HG03060 (cell line): ENCODE measurements at regions not wholly inside any gene's neighbourhood (a gene's known extent, or its start where the extent isn't known, plus 50 kb on each side); places are given as distances from the start of the nearest gene placed in this dataset.
"Not testable (repeated sequence)": the region's sequence is repeated elsewhere in the genome, so short reads cannot be mapped to it uniquely, and the experiment has no call there.

Experiments used
- ATAC-seq: cut with Tn5 transposase; IDR thresholded peaks from one replicate; pipeline ENCODE4 v1.9.1; 2021; ENCODE audit warnings: low read depth, moderate number of reproducible peaks; ENCODE audit not compliant: unreplicated experiment

GRCh38 chr6:153465050-153465449 is 334.0 kb upstream of the RGS17 start:
- ATAC-seq = no peak

- ATAC-seq = no peak
Measured at GRCh38 chr6:153449279-153449678, 318.2 kb upstream of the RGS17 start.

GRCh38 chr6:153442749-153443148 is 311.7 kb upstream of the RGS17 start:
- ATAC-seq = not testable (repeated sequence)

GRCh38 chr6:153442096-153442495 is 311.0 kb upstream of the RGS17 start:
- no peak for ATAC-seq

- ATAC-seq = no peak
Measured at GRCh38 chr6:153437193-153437592, 306.1 kb upstream of the RGS17 start.

- no peak for ATAC-seq
Measured at GRCh38 chr6:153436351-153436750, 305.3 kb upstream of the RGS17 start.

- no peak for ATAC-seq
Measured at GRCh38 chr6:153435787-153436186, 304.7 kb upstream of the RGS17 start.

- ATAC-seq = no peak
Measured at GRCh38 chr6:153425536-153425935, 294.5 kb upstream of the RGS17 start.

GRCh38 chr6:153424719-153425400 is 293.8 kb upstream of the RGS17 start:
- ATAC-seq = no peak

- no peak for ATAC-seq
Measured at GRCh38 chr6:153412519-153412918, 281.4 kb upstream of the RGS17 start.

GRCh38 chr6:153411070-153411648 is 280.1 kb upstream of the RGS17 start:
- no peak for ATAC-seq

- ATAC-seq = no peak
Measured at GRCh38 chr6:153405931-153406330, 274.8 kb upstream of the RGS17 start.

GRCh38 chr6:153401751-153402150 is 270.7 kb upstream of the RGS17 start:
- ATAC-seq = no peak

GRCh38 chr6:153392156-153392555 is 261.1 kb upstream of the RGS17 start:
- no peak for ATAC-seq

GRCh38 chr6:153373869-153374268 is 242.8 kb upstream of the RGS17 start:
- ATAC-seq = peak; percentile 45

- no peak for ATAC-seq
Measured at GRCh38 chr6:153368131-153368530, 237.0 kb upstream of the RGS17 start.

GRCh38 chr6:153367021-153367420 is 235.9 kb upstream of the RGS17 start:
- ATAC-seq = no peak

- ATAC-seq = no peak
Measured at GRCh38 chr6:153357391-153357790, 226.3 kb upstream of the RGS17 start.

GRCh38 chr6:153340568-153340967 is 209.5 kb upstream of the RGS17 start:
- ATAC-seq = no peak

GRCh38 chr6:153334121-153334520 is 203.0 kb upstream of the RGS17 start:
- ATAC-seq = no peak

GRCh38 chr6:153331221-153331620 is 200.1 kb upstream of the RGS17 start:
- not testable (repeated sequence) for ATAC-seq

- ATAC-seq = no peak
Measured at GRCh38 chr6:153328194-153328593, 197.1 kb upstream of the RGS17 start.
